HEK293T (cell line): ENCODE measurements at regions not wholly inside any gene's neighbourhood (a gene's known extent, or its start where the extent isn't known, plus 50 kb on each side); places are given as distances from the start of the nearest gene placed in this dataset.

ENCODE experiments used
- CTBP1 ChIP-seq: fragments of 450-650 bp; IDR thresholded peaks from 2 replicates; pipeline ENCODE4 v1.6.1; 2016; ENCODE audit warnings: borderline replicate concordance
- FOXA1 ChIP-seq: fragments of 450-650 bp; IDR thresholded peaks from 2 replicates; pipeline ENCODE4 v1.6.1; 2016; ENCODE audit warnings: mild to moderate bottlenecking
- NFRKB ChIP-seq: fragments of 450-650 bp; IDR thresholded peaks from 2 replicates; pipeline ENCODE4 v1.6.1; 2016; ENCODE audit warnings: mild to moderate bottlenecking, moderate library complexity
- SP1 ChIP-seq: fragments of 450-650 bp; IDR thresholded peaks from 2 replicates; pipeline ENCODE4 v1.6.1; 2017
- SUZ12 ChIP-seq: fragments of 450-650 bp; IDR thresholded peaks from 2 replicates; pipeline ENCODE4 v1.6.1; 2016; ENCODE audit warnings: mild to moderate bottlenecking
- TARDBP ChIP-seq: fragments of 450-650 bp; IDR thresholded peaks from 2 replicates; pipeline ENCODE4 v1.6.1; 2016
- ZNF384 ChIP-seq: fragments of 450-650 bp; IDR thresholded peaks from 2 replicates; pipeline ENCODE4 v1.6.1; 2016

- no peak for TF ChIP-seq SP1
- TF ChIP-seq SUZ12: no peak
- TF ChIP-seq NFRKB: no peak
- TF ChIP-seq TARDBP: no peak
- TF ChIP-seq CTBP1: no peak
- no peak for TF ChIP-seq ZNF384
- TF ChIP-seq FOXA1: no peak
Observed at GRCh38 chr3:124386996-124387595, 343.2 kb upstream of the UMPS start.
